Testis (tissue), 2 donors: ENCODE measurements at regions not wholly inside any gene's neighbourhood (a gene's known extent, or its start where the extent isn't known, plus 50 kb on each side); places are given as distances from the start of the nearest gene placed in this dataset.

Experiments
- CTCF ChIP-seq, 3 experiments: fragments of 450-650 bp in 2 of 3; fragments of 200-600 bp in 1 of 3; sonication (generic) in 1 of 3; IDR thresholded peaks; one replicate each; pipeline ENCODE4 v1.5.1; 2016 to 2019; ENCODE audit warnings: antibody characterized with exemption in 3 of 3, mild to moderate bottlenecking in 2 of 3, moderate library complexity in 1 of 3
- POLR2A ChIP-seq: fragments of 450-650 bp; IDR thresholded peaks from one replicate; pipeline ENCODE4 v1.6.1; 2017; ENCODE audit warnings: antibody characterized with exemption, mild to moderate bottlenecking, moderate library complexity

- TF ChIP-seq CTCF (IDR thresholded peaks at IDR 0.05) (no peak), POLR2A (no peak)
Measured at GRCh38 chr6:92431502-92431901, 987.9 kb downstream of the EPHA7 start.
